NB4 (cell line): ENCODE measurements at regions not wholly inside any gene's neighbourhood (a gene's known extent, or its start where the extent isn't known, plus 50 kb on each side); places are given as distances from the start of the nearest gene placed in this dataset.

Source experiments
- DNase-seq: peaks from one replicate; pipeline ENCODE4 v3.0.0; 2010; ENCODE audit warnings: low read depth
- H3K4me3 ChIP-seq: one replicate; pipeline ENCODE4 v1.5.1; 2011; ENCODE audit warnings: mild to moderate bottlenecking, low read depth, low read length, moderate library complexity
- CTCF ChIP-seq: IDR thresholded peaks from one replicate; pipeline ENCODE4 v1.5.1; 2012; ENCODE audit warnings: low read depth, low read length
- MAX ChIP-seq: IDR thresholded peaks from 2 replicates; pipeline ENCODE4 v1.6.1; 2011; ENCODE audit warnings: low read depth, low read length
- MYC ChIP-seq: IDR thresholded peaks from 2 replicates; pipeline ENCODE4 v1.6.1; 2011; ENCODE audit warnings: low read depth, low read length
- POLR2A ChIP-seq: IDR thresholded peaks from 2 replicates; pipeline ENCODE4 v1.6.1; 2011; ENCODE audit warnings: mild to moderate bottlenecking; ENCODE audit not compliant: insufficient read length; ENCODE audit errors: extremely low read depth

- H3K4me3 ChIP-seq, result no peak overlapping the region
- DNase-seq, result no peak
- TF ChIP-seq MYC (no peak), MAX (no peak), CTCF (no peak), POLR2A (no peak)
These were observed 541.9 kb upstream of the SPTLC3 start for GRCh38 chr20:12466915-12467314.

- no peak for DNase-seq
These were observed 541.0 kb upstream of the SPTLC3 start for GRCh38 chr20:12467758-12468157.

GRCh38 chr20:12482661-12483060, 526.1 kb upstream of the SPTLC3 start:
- TF ChIP-seq CTCF, result no peak
- no peak overlapping the region for H3K4me3 ChIP-seq
- no peak for DNase-seq

More at GRCh38 chr20:12467758-12468157, 541.0 kb upstream of the SPTLC3 start:
- no peak overlapping the region for H3K4me3 ChIP-seq
- TF ChIP-seq MAX (no peak), MYC (no peak), CTCF (no peak), POLR2A (no peak)

- H3K4me3 ChIP-seq, result no peak overlapping the region
- no peak for TF ChIP-seq MYC
- no peak for TF ChIP-seq POLR2A
- no peak for TF ChIP-seq CTCF
- TF ChIP-seq MAX, result no peak
- no peak for DNase-seq
These were observed 506.3 kb upstream of the SPTLC3 start for GRCh38 chr20:12502443-12502842.

- DNase-seq, result no peak
- no peak overlapping the region for H3K4me3 ChIP-seq
- TF ChIP-seq CTCF (no peak), MYC (no peak), POLR2A (no peak), MAX (no peak)
These were observed 504.0 kb upstream of the SPTLC3 start for GRCh38 chr20:12504779-12505178.

GRCh38 chr20:12511499-12511898, 497.3 kb upstream of the SPTLC3 start:
- TF ChIP-seq CTCF (no peak), MAX (no peak), POLR2A (no peak), MYC (no peak)
- no peak overlapping the region for H3K4me3 ChIP-seq
- no peak for DNase-seq
